IMR-90 (cell line): ENCODE measurements at regions not wholly inside any gene's neighbourhood (a gene's known extent, or its start where the extent isn't known, plus 50 kb on each side); places are given as distances from the start of the nearest gene placed in this dataset.

ENCODE experiments used
- ATAC-seq: fragments of 200-7000 bp; cut with Tn5 transposase; 2 replicates; pipeline ENCODE4 v1.9.1; 2020; ENCODE audit warnings: low read depth, mild to moderate bottlenecking, moderate library complexity
- BruUV-seq: library from RNA; stranded (reverse); fragments of 400-500 nt; replicated peaks from 2 replicates; lab custom pipeline; 2021; lab: Mats Ljungman, UMichigan
- CTCF ChIA-PET: fragments of 300-600 bp; formaldehyde crosslinking; extraction: SDS; loops from one replicate; lab custom pipeline; 2021; ENCODE audit warnings: antibody characterized with exemption; lab: Yijun Ruan, JAX
- POLR2A ChIA-PET: fragments of 300-600 bp; sonication (Branson Sonifier 250); formaldehyde crosslinking; loops from one replicate; lab custom pipeline; 2022; ENCODE audit warnings: antibody characterized with exemption; ENCODE audit not compliant: unreplicated experiment; lab: Charles Lee
- DNase-seq: peaks from one replicate; pipeline ENCODE4 v3.0.0; 2013
- H2AFZ ChIP-seq: replicated peaks from 2 replicates; pipeline ENCODE3; 2013; ENCODE audit warnings: low read length, mild to moderate bottlenecking; ENCODE audit not compliant: poor library complexity
- H2AK5ac ChIP-seq: 2 replicates; pipeline ENCODE4 v1.6.1; 2013; ENCODE audit warnings: low read depth, low read length, inconsistent platforms
- H2AK9ac ChIP-seq: replicated peaks from 2 replicates; pipeline ENCODE3; 2013; ENCODE audit warnings: mild to moderate bottlenecking, low read depth, low read length, moderate library complexity; ENCODE audit not compliant: poor library complexity
- H2BK120ac ChIP-seq: 2 replicates; pipeline ENCODE4 v1.6.1; 2013; ENCODE audit warnings: low read depth, low read length, inconsistent platforms
- H2BK15ac ChIP-seq: 3 replicates; pipeline ENCODE4 v1.6.1; 2013; ENCODE audit warnings: low read depth, low read length, inconsistent platforms
- H2BK20ac ChIP-seq: 2 replicates; pipeline ENCODE4 v1.6.1; 2013; ENCODE audit warnings: low read depth, mild to moderate bottlenecking, inconsistent platforms, low read length, moderate library complexity
- H2BK5ac ChIP-seq: 2 replicates; pipeline ENCODE4 v1.6.1; 2013; ENCODE audit warnings: mild to moderate bottlenecking, low read depth, low read length, inconsistent platforms; ENCODE audit not compliant: poor library complexity, severe bottlenecking
- H3K14ac ChIP-seq: replicated peaks from 2 replicates; pipeline ENCODE4 v1.6.1; 2013; ENCODE audit warnings: low read depth, low read length, inconsistent platforms
- H3K18ac ChIP-seq: 2 replicates; pipeline ENCODE4 v1.6.1; 2013; ENCODE audit warnings: low read depth, low read length, control low read depth
- H3K23ac ChIP-seq: 2 replicates; pipeline ENCODE4 v1.6.1; 2013; ENCODE audit warnings: low read depth, low read length, inconsistent platforms
- H3K27ac ChIP-seq: 2 replicates; pipeline ENCODE4 v1.5.1; 2013; ENCODE audit warnings: mild to moderate bottlenecking, control low read depth, low read length; ENCODE audit not compliant: insufficient read depth
- H3K27me3 ChIP-seq: 2 replicates; pipeline ENCODE4 v1.6.1; 2013; ENCODE audit warnings: low read length; ENCODE audit not compliant: control insufficient read depth, insufficient read depth
- H3K36me3 ChIP-seq: 2 replicates; pipeline ENCODE4 v1.6.1; 2013; ENCODE audit warnings: low read length, mixed read lengths; ENCODE audit not compliant: control insufficient read depth, insufficient read depth
- H3K4ac ChIP-seq: 2 replicates; pipeline ENCODE4 v1.6.1; 2013; ENCODE audit warnings: low read depth, low read length, inconsistent platforms
- H3K4me1 ChIP-seq: 2 replicates; pipeline ENCODE4 v1.6.1; 2013; ENCODE audit warnings: low read length, mixed read lengths; ENCODE audit not compliant: control insufficient read depth, insufficient read depth
- H3K4me2 ChIP-seq: 2 replicates; pipeline ENCODE4 v1.6.1; 2013; ENCODE audit warnings: low read depth, mild to moderate bottlenecking, control low read depth, low read length, moderate library complexity
- H3K4me3 ChIP-seq: 2 replicates; pipeline ENCODE4 v1.5.1; 2013; ENCODE audit warnings: low read depth, mild to moderate bottlenecking, control low read depth, low read length, moderate library complexity; ENCODE audit not compliant: insufficient read depth
- H3K56ac ChIP-seq: 2 replicates; pipeline ENCODE4 v1.6.1; 2013; ENCODE audit warnings: low read length, inconsistent platforms; ENCODE audit not compliant: insufficient read depth; ENCODE audit errors: extremely low read depth
- H3K79me1 ChIP-seq, 2 experiments: 2 replicates each; pipeline ENCODE4 v1.6.1; 2013; ENCODE audit warnings: low read length in 2 of 2, inconsistent platforms in 1 of 2, low read depth in 1 of 2
- H3K9ac ChIP-seq: 2 replicates; pipeline ENCODE4 v1.6.1; 2013; ENCODE audit warnings: low read depth, low read length, control low read depth
- H3K9me1 ChIP-seq: 2 replicates; pipeline ENCODE4 v1.6.1; 2013; ENCODE audit warnings: low read length, inconsistent platforms; ENCODE audit not compliant: insufficient read depth
- H3K9me3 ChIP-seq: 2 replicates; pipeline ENCODE4 v1.6.1; 2013; ENCODE audit warnings: low read length; ENCODE audit not compliant: control insufficient read depth, insufficient read depth
- H4K20me1 ChIP-seq: 2 replicates; pipeline ENCODE4 v1.6.1; 2013; ENCODE audit warnings: low read length, inconsistent platforms; ENCODE audit not compliant: insufficient read depth
- H4K5ac ChIP-seq: 2 replicates; pipeline ENCODE4 v1.6.1; 2013; ENCODE audit warnings: mild to moderate bottlenecking, low read depth, low read length, control low read depth
- H4K8ac ChIP-seq, 2 experiments: 2 replicates each; pipeline ENCODE4 v1.6.1; 2013; ENCODE audit warnings: low read depth in 2 of 2, low read length in 2 of 2, control low read depth in 1 of 2, inconsistent platforms in 1 of 2
- H4K91ac ChIP-seq: 2 replicates; pipeline ENCODE4 v1.6.1; 2013; ENCODE audit warnings: low read depth, low read length, inconsistent platforms; ENCODE audit not compliant: insufficient read depth
- BHLHE40 ChIP-seq: fragments of 150-350 bp; IDR thresholded peaks from 2 replicates; pipeline ENCODE4 v1.6.1; 2016; ENCODE audit warnings: mild to moderate bottlenecking, low read depth, low read length
- CHD1 ChIP-seq: IDR thresholded peaks from 2 replicates; pipeline ENCODE4 v1.6.1; 2012; ENCODE audit warnings: low read depth, low read length, improper control_type of control experiment
- CTCF ChIP-seq: conservative IDR thresholded peaks from 2 replicates; pipeline ENCODE4 v1.5.1; 2012; ENCODE audit warnings: mild to moderate bottlenecking, low read depth, low read length, improper control_type of control experiment
- ELK1 ChIP-seq: fragments of 150-350 bp; IDR thresholded peaks from 2 replicates; pipeline ENCODE4 v1.6.1; 2016; ENCODE audit warnings: low read depth, mild to moderate bottlenecking, low read length, moderate library complexity, borderline replicate concordance
- FOS ChIP-seq: fragments of 150-350 bp; IDR thresholded peaks from 2 replicates; pipeline ENCODE4 v1.6.1; 2016; ENCODE audit warnings: low read depth, low read length
- MAFK ChIP-seq: IDR thresholded peaks from 2 replicates; pipeline ENCODE4 v1.6.1; 2012; ENCODE audit warnings: low read depth, low read length, improper control_type of control experiment
- MAZ ChIP-seq: IDR thresholded peaks from 2 replicates; pipeline ENCODE4 v1.6.1; 2012; ENCODE audit warnings: low read depth, mild to moderate bottlenecking, low read length, improper control_type of control experiment, moderate library complexity, borderline replicate concordance
- MXI1 ChIP-seq: IDR thresholded peaks from 2 replicates; pipeline ENCODE4 v1.6.1; 2012; ENCODE audit warnings: low read depth, mild to moderate bottlenecking, low read length, moderate library complexity, borderline replicate concordance
- NFE2L2 ChIP-seq: fragments of 150-350 bp; IDR thresholded peaks from 2 replicates; pipeline ENCODE4 v1.6.1; 2016; ENCODE audit warnings: low read depth, mild to moderate bottlenecking, low read length
- POLR2A ChIP-seq: IDR thresholded peaks from 2 replicates; pipeline ENCODE4 v1.6.1; 2012; ENCODE audit warnings: mild to moderate bottlenecking, low read depth, low read length
- RAD21 ChIP-seq: IDR thresholded peaks from 2 replicates; pipeline ENCODE4 v1.6.1; 2012; ENCODE audit warnings: low read length, improper control_type of control experiment
- RCOR1 ChIP-seq: IDR thresholded peaks from 2 replicates; pipeline ENCODE4 v1.6.1; 2012; ENCODE audit warnings: mild to moderate bottlenecking, low read length, improper control_type of control experiment; ENCODE audit not compliant: insufficient replicate concordance
- RFX5 ChIP-seq: IDR thresholded peaks from 2 replicates; pipeline ENCODE4 v1.8.0; 2012; ENCODE audit warnings: low read depth, mild to moderate bottlenecking, low read length, moderate library complexity
- USF2 ChIP-seq: fragments of 150-350 bp; IDR thresholded peaks from 2 replicates; pipeline ENCODE4 v1.6.1; 2017; ENCODE audit warnings: mild to moderate bottlenecking, antibody characterized with exemption, low read length, low read depth
- WGBS, 2 experiments: methylation state at CpG; one replicate each; pipeline versions ENCODE4 v1.1.5 to v1.1.7; 2013; ENCODE audit warnings: missing lambda C conversion rate in 2 of 2; ENCODE audit not compliant: insufficient read length in 1 of 2; ENCODE audit errors: extremely low coverage in 2 of 2; 5-methylcytosine and 5-hydroxymethylcytosine counted together
- dilution Hi-C: fragments of 300-500 bp; cut with HindIII; formaldehyde crosslinking; loops from one replicate; pipeline ENCODE4 v1.14.3; 2018; ENCODE audit warnings: low sequenced_read_pairs; ENCODE audit not compliant: unreplicated experiment
- in situ Hi-C: fragments of 300-500 bp; cut with MboI; formaldehyde crosslinking; loops from 3 replicates; pipeline ENCODE4 v1.14.3; 2019; ENCODE audit warnings: low sequenced_read_pairs, inconsistent platforms, mixed read lengths
- intact Hi-C: fragments of 100-400 bp; cut with micrococcal nuclease; formaldehyde crosslinking; loops from 2 replicates; pipeline ENCODE4 v1.10.0; 2022

GRCh38 chr10:7000061-7000460 lies 410.8 kb downstream of the SFMBT2 start:
- ChIA-PET POLR2A (no interaction called here), CTCF (no interaction called here)
- no peak overlapping the region for H4K91ac ChIP-seq
- no peak overlapping the region for H2AK9ac ChIP-seq
- H3K27me3 ChIP-seq = no peaks in the 10 kb centered on the region
- no peaks in the 10 kb centered on the region for H3K79me1 ChIP-seq
- no peak overlapping the region for H2BK20ac ChIP-seq
- H3K9me1 ChIP-seq = no peaks in the 10 kb centered on the region
- ATAC-seq = no peak
- no CpG with 5 or more reads among the region's 4 CpGs for WGBS, 2 experiments
- no peak for DNase-seq
- no peak overlapping the region for H3K23ac ChIP-seq
- no peak overlapping the region for H4K8ac ChIP-seq
- no peaks in the 10 kb centered on the region for H3K4me1 ChIP-seq
- H3K4ac ChIP-seq = no peak overlapping the region
- H2AFZ ChIP-seq = no peak overlapping the region
- no peak overlapping the region for H3K9ac ChIP-seq
- H2BK15ac ChIP-seq = no peak overlapping the region
- no peak overlapping the region for H3K4me3 ChIP-seq
- dilution Hi-C loops (no loop called here), intact Hi-C loops (no loop called here), in situ Hi-C loops (no loop called here)
- H3K14ac ChIP-seq = no peak overlapping the region
- no peak overlapping the region for H4K5ac ChIP-seq
- no peak overlapping the region for H3K27ac ChIP-seq
- no peak overlapping the region for H2BK5ac ChIP-seq
- no peak overlapping the region for H3K4me2 ChIP-seq
- no peak overlapping the region for H3K56ac ChIP-seq
- BruUV-seq = no TSS peak
- no peaks in the 10 kb centered on the region for H3K36me3 ChIP-seq
- no peak overlapping the region for H3K18ac ChIP-seq
- H2AK5ac ChIP-seq = no peak overlapping the region
- no peaks in the 10 kb centered on the region for H4K20me1 ChIP-seq
- TF ChIP-seq RAD21 (no peak), BHLHE40 (no peak), MAFK (no peak), RFX5 (no peak), RCOR1 (no peak), FOS (no peak), MAZ (no peak), CHD1 (no peak), NFE2L2 (no peak), POLR2A (no peak), ELK1 (no peak), CTCF (no peak), USF2 (no peak), MXI1 (no peak)
- no peaks in the 10 kb centered on the region for H3K9me3 ChIP-seq
- H2BK120ac ChIP-seq = no peak overlapping the region
